OCI-LY1 (cell line): ENCODE measurements at regions not wholly inside any gene's neighbourhood (a gene's known extent, or its start where the extent isn't known, plus 50 kb on each side); places are given as distances from the start of the nearest gene placed in this dataset.

Experiments used
- H2AFZ ChIP-seq: fragments of 200-600 bp; sonication (generic), shearing (Covaris generic); 2 replicates; pipeline ENCODE4 v1.6.0; 2014; ENCODE audit warnings: antibody characterized with exemption, mild to moderate bottlenecking, low read length
- H3F3A ChIP-seq: fragments of 200-600 bp; sonication (generic), shearing (Covaris generic); 2 replicates; pipeline ENCODE4 v1.6.0; 2014; ENCODE audit warnings: mild to moderate bottlenecking, antibody characterized with exemption, low read length, moderate library complexity; ENCODE audit not compliant: insufficient read depth
- H3K27ac ChIP-seq: fragments of 200-600 bp; sonication (generic); 2 replicates; pipeline ENCODE4 v1.5.1; 2014; ENCODE audit warnings: low read length, mixed run types, mild to moderate bottlenecking, low read depth; ENCODE audit not compliant: poor library complexity, severe bottlenecking
- H3K27me3 ChIP-seq: fragments of 200-600 bp; sonication (generic); 2 replicates; pipeline ENCODE4 v1.6.0; 2014; ENCODE audit warnings: antibody characterized with exemption, mild to moderate bottlenecking, low read length, moderate library complexity; ENCODE audit not compliant: insufficient read depth
- H3K36me3 ChIP-seq: fragments of 200-600 bp; sonication (generic); 2 replicates; pipeline ENCODE4 v1.6.1; 2014; ENCODE audit warnings: mild to moderate bottlenecking, antibody characterized with exemption, low read length, moderate library complexity, mixed read lengths; ENCODE audit not compliant: insufficient read depth
- H3K4me1 ChIP-seq: fragments of 200-600 bp; sonication (generic); 2 replicates; pipeline ENCODE4 v1.5.1; 2014; ENCODE audit warnings: mild to moderate bottlenecking, low read length, moderate library complexity; ENCODE audit not compliant: insufficient read depth, severe bottlenecking
- H3K4me2 ChIP-seq: fragments of 200-600 bp; sonication (generic), shearing (Covaris generic); 2 replicates; pipeline ENCODE4 v1.6.1; 2014; ENCODE audit warnings: low read length
- H3K4me3 ChIP-seq: fragments of 200-600 bp; sonication (generic); 2 replicates; pipeline ENCODE4 v1.5.1; 2014; ENCODE audit warnings: low read length, low read depth, mild to moderate bottlenecking, mixed read lengths; ENCODE audit not compliant: poor library complexity, severe bottlenecking
- H3K79me2 ChIP-seq: fragments of 200-600 bp; shearing (Covaris generic); 2 replicates; pipeline ENCODE4 v1.6.1; 2016; ENCODE audit warnings: mixed run types, low read length, mixed read lengths; ENCODE audit not compliant: insufficient read depth
- H3K9ac ChIP-seq: fragments of 200-600 bp; sonication (generic), shearing (Covaris generic); 2 replicates; pipeline ENCODE4 v1.6.1; 2014; ENCODE audit warnings: mild to moderate bottlenecking, low read length, mixed read lengths
- H3K9me2 ChIP-seq: fragments of 200-600 bp; sonication (generic), shearing (Covaris generic); 2 replicates; pipeline ENCODE4 v1.6.1; 2014; ENCODE audit warnings: low read depth, mild to moderate bottlenecking, low read length, mixed read lengths
- H3K9me3 ChIP-seq: fragments of 200-600 bp; shearing (Covaris generic); 2 replicates; pipeline ENCODE4 v1.6.1; 2014; ENCODE audit warnings: low read length, mixed read lengths
- H4K20me1 ChIP-seq: fragments of 200-600 bp; sonication (generic), shearing (Covaris generic); 2 replicates; pipeline ENCODE4 v1.6.0; 2016; ENCODE audit warnings: mild to moderate bottlenecking, low read length; ENCODE audit not compliant: insufficient read depth
- EZH2 ChIP-seq: fragments of 200-600 bp; sonication (generic), shearing (Covaris generic); IDR thresholded peaks from 2 replicates; pipeline ENCODE4 v1.8.0; 2017; ENCODE audit warnings: borderline replicate concordance, mixed run types, mild to moderate bottlenecking, antibody characterized with exemption, low read length, moderate library complexity, mixed read lengths
- TF ChIP-seq, protein P1 (sequence below): fragments of 200-600 bp; sonication (generic), shearing (Covaris generic); IDR thresholded peaks from 2 replicates; pipeline ENCODE4 v1.5.1; 2017; ENCODE audit warnings: mild to moderate bottlenecking, antibody characterized with exemption, low read length, moderate library complexity, mixed read lengths

DNA sequence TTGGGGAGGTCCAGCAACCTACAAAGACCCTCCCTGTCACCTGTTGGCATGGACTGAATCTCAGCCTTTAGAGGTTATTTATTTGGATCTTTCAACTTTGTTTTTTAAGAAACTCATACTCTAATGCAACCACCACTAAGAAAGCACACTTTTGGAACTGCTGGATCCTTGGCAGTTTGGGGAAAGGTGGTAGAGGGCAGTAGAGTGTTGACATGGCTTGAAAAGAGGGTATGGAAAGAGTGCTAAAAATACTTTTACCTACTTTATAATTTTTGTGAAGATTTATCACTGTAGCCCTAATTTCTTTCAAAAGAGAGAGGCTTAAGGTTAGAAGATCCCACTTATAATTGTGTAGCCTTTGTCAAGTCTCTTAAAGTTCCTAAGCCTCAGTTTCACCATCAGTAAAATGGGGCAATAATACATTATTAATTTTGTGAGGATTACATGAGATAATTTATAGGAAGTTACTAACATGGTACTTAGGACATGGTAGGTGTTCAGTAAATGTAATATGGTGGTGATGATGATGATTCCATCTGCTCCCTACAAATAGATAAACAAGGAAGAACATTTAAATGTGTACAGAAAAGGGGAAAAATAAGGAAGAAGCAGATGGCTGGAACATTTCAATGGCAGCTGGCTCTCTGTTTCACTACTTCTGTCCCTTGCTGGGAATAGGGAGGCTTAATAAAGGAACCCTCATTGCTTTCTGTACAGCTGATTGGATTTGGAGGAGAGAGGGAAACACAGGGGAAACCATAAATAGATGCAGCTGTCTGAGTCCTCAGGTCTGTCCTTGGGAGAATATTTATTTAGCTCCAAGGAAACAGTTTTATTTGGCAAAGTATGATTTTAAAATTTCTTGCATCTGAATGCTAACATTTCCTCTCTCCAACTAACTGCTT, 208.4 kb upstream of the ADAMTS9 start:
- Histone ChIP-seq H3K36me3 (no peaks in the 10 kb centered on the region), H3K27me3 (no peaks in the 10 kb centered on the region), H3K79me2 (no peaks in the 10 kb centered on the region), H3K9ac (no peak overlapping the region), H3K4me1 (no peaks in the 10 kb centered on the region), H2AFZ (no peak overlapping the region), H3K9me3 (no peaks in the 10 kb centered on the region), H3F3A (no peaks in the 10 kb centered on the region), H3K27ac (no peak overlapping the region), H4K20me1 (no peaks in the 10 kb centered on the region), H3K4me3 (no peak overlapping the region), H3K4me2 (no peak overlapping the region), H3K9me2 (no peaks in the 10 kb centered on the region)
- TF ChIP-seq, protein P1, sequence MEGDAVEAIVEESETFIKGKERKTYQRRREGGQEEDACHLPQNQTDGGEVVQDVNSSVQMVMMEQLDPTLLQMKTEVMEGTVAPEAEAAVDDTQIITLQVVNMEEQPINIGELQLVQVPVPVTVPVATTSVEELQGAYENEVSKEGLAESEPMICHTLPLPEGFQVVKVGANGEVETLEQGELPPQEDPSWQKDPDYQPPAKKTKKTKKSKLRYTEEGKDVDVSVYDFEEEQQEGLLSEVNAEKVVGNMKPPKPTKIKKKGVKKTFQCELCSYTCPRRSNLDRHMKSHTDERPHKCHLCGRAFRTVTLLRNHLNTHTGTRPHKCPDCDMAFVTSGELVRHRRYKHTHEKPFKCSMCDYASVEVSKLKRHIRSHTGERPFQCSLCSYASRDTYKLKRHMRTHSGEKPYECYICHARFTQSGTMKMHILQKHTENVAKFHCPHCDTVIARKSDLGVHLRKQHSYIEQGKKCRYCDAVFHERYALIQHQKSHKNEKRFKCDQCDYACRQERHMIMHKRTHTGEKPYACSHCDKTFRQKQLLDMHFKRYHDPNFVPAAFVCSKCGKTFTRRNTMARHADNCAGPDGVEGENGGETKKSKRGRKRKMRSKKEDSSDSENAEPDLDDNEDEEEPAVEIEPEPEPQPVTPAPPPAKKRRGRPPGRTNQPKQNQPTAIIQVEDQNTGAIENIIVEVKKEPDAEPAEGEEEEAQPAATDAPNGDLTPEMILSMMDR: no peak
- no peak for TF ChIP-seq EZH2

DNA sequence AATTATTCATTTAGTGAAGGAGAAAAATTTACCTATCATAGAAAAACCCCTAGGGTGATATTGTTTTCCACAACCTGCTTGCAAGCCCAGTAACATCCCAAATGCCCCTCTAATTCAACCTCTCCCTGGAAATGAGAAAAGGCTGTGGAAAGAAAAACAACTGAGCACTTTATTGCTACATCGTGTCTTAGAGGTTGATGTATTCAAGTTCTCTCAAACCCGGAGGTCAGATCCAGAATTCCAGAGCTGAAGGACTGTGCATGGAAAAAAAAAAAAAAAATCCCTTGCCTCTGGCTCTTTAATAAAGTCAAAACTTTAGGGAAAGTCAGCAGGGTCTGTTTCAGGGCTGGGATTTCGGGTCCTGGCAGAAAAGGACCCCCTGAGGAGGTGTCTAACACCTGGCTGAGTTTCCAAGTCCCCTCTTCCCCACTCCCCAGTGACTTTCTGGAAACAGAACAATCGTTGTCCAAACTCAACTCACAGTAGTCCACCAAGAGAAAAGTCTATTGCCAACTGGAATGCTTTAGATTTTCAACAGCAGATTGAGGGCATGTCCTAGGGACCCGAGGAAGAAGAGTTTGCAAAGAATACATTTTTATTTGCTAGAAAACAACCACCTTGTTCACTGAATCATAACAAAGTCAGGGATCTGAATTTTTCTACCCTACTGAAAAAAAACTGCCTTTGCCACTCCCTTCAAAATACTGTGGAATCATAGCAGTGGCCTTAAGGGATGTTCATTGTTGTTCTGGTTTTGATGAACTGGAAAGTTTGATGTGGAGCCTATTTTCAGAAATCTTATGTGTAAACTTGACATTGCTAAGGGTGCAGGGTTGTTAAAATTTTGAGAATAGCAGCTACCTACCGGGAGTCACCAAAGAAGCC, 207.5 kb upstream of the ADAMTS9 start:
- H3K4me2 ChIP-seq: no peak overlapping the region
- no peaks in the 10 kb centered on the region for H3K4me1 ChIP-seq
- no peak overlapping the region for H3K4me3 ChIP-seq
- H3K36me3 ChIP-seq: no peaks in the 10 kb centered on the region
- no peak overlapping the region for H3K9ac ChIP-seq
- H3K9me2 ChIP-seq: no peaks in the 10 kb centered on the region
- H3K79me2 ChIP-seq: no peaks in the 10 kb centered on the region
- H4K20me1 ChIP-seq: no peaks in the 10 kb centered on the region
- H2AFZ ChIP-seq: no peak overlapping the region
- no peaks in the 10 kb centered on the region for H3K9me3 ChIP-seq
- no peaks in the 10 kb centered on the region for H3K27me3 ChIP-seq
- TF ChIP-seq, protein P1: no peak
- TF ChIP-seq EZH2: no peak
- no peaks in the 10 kb centered on the region for H3F3A ChIP-seq
- H3K27ac ChIP-seq: no peak overlapping the region

DNA sequence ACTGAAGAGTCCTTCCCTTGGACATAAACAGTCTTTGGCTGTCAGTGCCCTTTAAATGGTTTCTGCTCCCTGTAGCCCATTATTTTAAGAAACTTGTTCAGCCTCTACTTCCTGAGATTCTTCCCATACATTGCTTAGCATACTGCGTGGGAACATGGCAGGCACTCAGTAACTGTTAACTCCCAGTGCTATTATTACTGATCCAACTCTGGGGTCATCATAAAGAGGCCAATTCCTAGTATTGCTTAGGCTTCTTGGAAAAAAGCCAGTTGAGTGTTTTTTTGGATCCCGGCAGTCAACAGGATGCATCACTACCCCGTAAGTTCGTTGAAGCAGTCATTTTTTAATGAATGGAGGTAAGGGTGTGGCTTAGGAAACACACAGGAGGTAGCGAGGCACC, 206.2 kb upstream of the ADAMTS9 start:
- Histone ChIP-seq H3K9me3 (no peaks in the 10 kb centered on the region), H3K4me2 (no peak overlapping the region), H3K9ac (no peak overlapping the region), H4K20me1 (no peaks in the 10 kb centered on the region), H3K27me3 (no peaks in the 10 kb centered on the region), H3F3A (no peaks in the 10 kb centered on the region), H3K4me3 (no peak overlapping the region), H3K4me1 (no peaks in the 10 kb centered on the region), H3K79me2 (no peaks in the 10 kb centered on the region), H3K36me3 (no peaks in the 10 kb centered on the region), H3K27ac (no peak overlapping the region), H2AFZ (no peak overlapping the region), H3K9me2 (no peaks in the 10 kb centered on the region)
- TF ChIP-seq EZH2: no peak
- TF ChIP-seq, protein P1: no peak
